GM23248 (cell line): ENCODE measurements at regions not wholly inside any gene's neighbourhood (a gene's known extent, or its start where the extent isn't known, plus 50 kb on each side); places are given as distances from the start of the nearest gene placed in this dataset.

Experiments
- DNase-seq: peaks from one replicate; pipeline ENCODE4 v3.0.0-alpha.2; 2015
- H2AFZ ChIP-seq: fragments of 200-600 bp; sonication (generic); 2 replicates; pipeline ENCODE4 v1.6.1; 2016; ENCODE audit warnings: antibody characterized with exemption
- H3F3A ChIP-seq: fragments of 200-600 bp; sonication (generic); 2 replicates; pipeline ENCODE4 v1.6.1; 2016; ENCODE audit warnings: mild to moderate bottlenecking, antibody characterized with exemption, mixed run types; ENCODE audit not compliant: insufficient read depth
- H3K27ac ChIP-seq: fragments of 200-600 bp; sonication (generic); 2 replicates; pipeline ENCODE4 v1.5.1; 2016; ENCODE audit warnings: mild to moderate bottlenecking
- H3K27me3 ChIP-seq: fragments of 200-600 bp; sonication (generic); replicated peaks from 2 replicates; pipeline ENCODE4 v1.6.1; 2016; ENCODE audit warnings: mild to moderate bottlenecking; ENCODE audit not compliant: insufficient read depth
- H3K36me3 ChIP-seq: fragments of 200-600 bp; sonication (generic); 2 replicates; pipeline ENCODE4 v1.6.1; 2016; ENCODE audit warnings: low read depth, mild to moderate bottlenecking
- H3K4me1 ChIP-seq: fragments of 200-600 bp; sonication (generic); 2 replicates; pipeline ENCODE4 v1.6.1; 2016; ENCODE audit warnings: mild to moderate bottlenecking; ENCODE audit not compliant: insufficient read depth
- H3K4me2 ChIP-seq: fragments of 200-600 bp; sonication (generic); one replicate; pipeline ENCODE4 v1.6.1; 2016; ENCODE audit warnings: mild to moderate bottlenecking; ENCODE audit not compliant: unreplicated experiment
- H3K4me3 ChIP-seq: fragments of 200-600 bp; sonication (generic); 2 replicates; pipeline ENCODE4 v1.5.1; 2016; ENCODE audit warnings: mild to moderate bottlenecking
- H3K79me2 ChIP-seq: fragments of 200-600 bp; sonication (generic); 2 replicates; pipeline ENCODE4 v1.6.1; 2016; ENCODE audit warnings: mild to moderate bottlenecking; ENCODE audit not compliant: insufficient read depth
- H3K9ac ChIP-seq: fragments of 200-600 bp; sonication (generic); 2 replicates; pipeline ENCODE4 v1.6.1; 2016; ENCODE audit warnings: mild to moderate bottlenecking
- H3K9me2 ChIP-seq: fragments of 200-600 bp; sonication (generic); 2 replicates; pipeline ENCODE4 v1.6.1; 2016; ENCODE audit warnings: mixed run types, mild to moderate bottlenecking, moderate library complexity; ENCODE audit not compliant: insufficient read depth
- H3K9me3 ChIP-seq: fragments of 200-600 bp; sonication (generic); one replicate; pipeline ENCODE4 v1.6.1; 2017; ENCODE audit warnings: low read depth
- H4K20me1 ChIP-seq: fragments of 200-600 bp; sonication (generic); 2 replicates; pipeline ENCODE4 v1.6.0; 2016; ENCODE audit not compliant: insufficient read depth
- EZH2 ChIP-seq: fragments of 200-600 bp; sonication (generic); IDR thresholded peaks from 2 replicates; pipeline ENCODE4 v1.6.1; 2018; ENCODE audit warnings: antibody characterized with exemption, mild to moderate bottlenecking; ENCODE audit not compliant: insufficient read depth, poor library complexity, severe bottlenecking
- EZH2phosphoT487 ChIP-seq: fragments of 200-600 bp; sonication (generic); IDR thresholded peaks from 2 replicates; pipeline ENCODE4 v1.6.1; 2018; ENCODE audit warnings: antibody characterized with exemption, moderate library complexity, mild to moderate bottlenecking, low read depth; ENCODE audit not compliant: insufficient read depth
- whole genome bisulfite sequencing, 2 experiments: methylation state at CpG; one replicate each; pipeline ENCODE4 v1.1.6; 2015 to 2017; ENCODE audit warnings: low lambda C conversion rate in 2 of 2, low coverage in 1 of 2; ENCODE audit errors: missing lambda C conversion rate in 2 of 2; 5-methylcytosine and 5-hydroxymethylcytosine counted together
- in situ Hi-C: fragments of 300-500 bp; cut with MboI; formaldehyde crosslinking; loops from 2 replicates; pipeline ENCODE4 v1.15.0; 2020

- Histone ChIP-seq H3K4me2 (peak overlapping the region; percentile 39), H3K4me3 (peak overlapping the region; percentile 39), H4K20me1 (no peaks in the 10 kb centered on the region), H3K27ac (peak overlapping the region; percentile 41), H3K9me2 (no peaks in the 10 kb centered on the region), H3K79me2 (no peaks in the 10 kb centered on the region), H3K27me3 (no peaks in the 10 kb centered on the region), H2AFZ (peak overlapping the region; percentile 52), H3K9ac (peak overlapping the region; percentile 31), H3K36me3 (no peaks in the 10 kb centered on the region), H3K9me3 (no peaks in the 10 kb centered on the region), H3F3A (peaks cover 39% of the 10 kb centered on the region), H3K4me1 (peaks cover 42% of the 10 kb centered on the region)
- DNase-seq = peak; percentile 61
- in situ Hi-C loops = no loop called here
- 21% methylated on average over 6 of the region's 6 CpGs for WGBS, 2 experiments
- TF ChIP-seq EZH2phosphoT487 = no peak
- TF ChIP-seq EZH2 = no peak
Measured at GRCh38 chr6:113050010-113050858, 703.1 kb downstream of the RFPL4B start.

GRCh38 chr6:113050979-113051378 is 703.8 kb downstream of the RFPL4B start:
- in situ Hi-C loops = no loop called here
- H3K4me3 ChIP-seq = no peak overlapping the region
- H3K36me3 ChIP-seq = no peaks in the 10 kb centered on the region
- H3F3A ChIP-seq = peaks cover 39% of the 10 kb centered on the region
- no peaks in the 10 kb centered on the region for H3K9me3 ChIP-seq
- no peaks in the 10 kb centered on the region for H3K27me3 ChIP-seq
- peaks cover 42% of the 10 kb centered on the region for H3K4me1 ChIP-seq
- no peak for TF ChIP-seq EZH2phosphoT487
- no peaks in the 10 kb centered on the region for H4K20me1 ChIP-seq
- no peak overlapping the region for H2AFZ ChIP-seq
- peak overlapping the region; percentile 39 for H3K4me2 ChIP-seq
- no peaks in the 10 kb centered on the region for H3K79me2 ChIP-seq
- DNase-seq = no peak
- no peak overlapping the region for H3K9ac ChIP-seq
- H3K27ac ChIP-seq = no peak overlapping the region
- no peaks in the 10 kb centered on the region for H3K9me2 ChIP-seq
- WGBS, 2 experiments = 84 to 85% methylated on average over 5 of the region's 5 CpGs

GRCh38 chr6:113052506-113052905 is 705.4 kb downstream of the RFPL4B start:
- H3K27me3 ChIP-seq = no peaks in the 10 kb centered on the region
- DNase-seq = no peak
- no peaks in the 10 kb centered on the region for H3K9me3 ChIP-seq
- H3K4me1 ChIP-seq = peaks cover 35% of the 10 kb centered on the region
- no peak overlapping the region for H3K4me2 ChIP-seq
- no peaks in the 10 kb centered on the region for H3K9me2 ChIP-seq
- H3K27ac ChIP-seq = no peak overlapping the region
- no peaks in the 10 kb centered on the region for H3K36me3 ChIP-seq
- in situ Hi-C loops = no loop called here
- H4K20me1 ChIP-seq = no peaks in the 10 kb centered on the region
- peaks cover 30% of the 10 kb centered on the region for H3F3A ChIP-seq
- TF ChIP-seq EZH2 (no peak), EZH2phosphoT487 (no peak)
- H3K79me2 ChIP-seq = no peaks in the 10 kb centered on the region
- H3K9ac ChIP-seq = no peak overlapping the region
- WGBS, 2 experiments = 15 to 21% methylated on average over 3 of the region's 3 CpGs
- no peak overlapping the region for H3K4me3 ChIP-seq
- 0 out of 2 replicates have a peak overlapping the region, but pooled peaks have one; percentile 8 for H2AFZ ChIP-seq

GRCh38 chr6:113055061-113055460 is 707.9 kb downstream of the RFPL4B start:
- Histone ChIP-seq H3K36me3 (no peaks in the 10 kb centered on the region), H3K9me3 (no peaks in the 10 kb centered on the region), H3K9me2 (no peaks in the 10 kb centered on the region), H3K4me2 (no peak overlapping the region), H4K20me1 (no peaks in the 10 kb centered on the region), H3K27ac (no peak overlapping the region), H3K9ac (no peak overlapping the region), H3K4me1 (peaks cover 9% of the 10 kb centered on the region), H3K27me3 (no peaks in the 10 kb centered on the region), H3F3A (peaks cover 5% of the 10 kb centered on the region; the same call in 1 of the 2 replicates), H3K4me3 (no peak overlapping the region), H3K79me2 (no peaks in the 10 kb centered on the region), H2AFZ (no peak overlapping the region)
- in situ Hi-C loops = no loop called here
- TF ChIP-seq EZH2 (no peak), EZH2phosphoT487 (no peak)
- no peak for DNase-seq
- 25 to 26% methylated on average over 3 of the region's 3 CpGs for WGBS, 2 experiments
